ENCODE measurements at regions not wholly inside any gene's neighbourhood (a gene's known extent, or its start where the extent isn't known, plus 50 kb on each side); places are given as distances from the start of the nearest gene placed in this dataset.

GRCh38 chr7:45494885-45495284, 79.3 kb upstream of the ADCY1 start:
- no peak for DNase-seq (ENCODE audit: low spot score)
- TF ChIP-seq CTCF (IDR thresholded peaks at IDR 0.05; ENCODE audit: borderline replicate concordance, control extremely low read depth, extremely low read depth, insufficient read depth, missing control alignments): no peak
- in situ Hi-C loops (cut with MboI; ENCODE audit: low sequenced_read_pairs, unreplicated experiment): no loop called here

GRCh38 chr7:45495618-45496017, 78.5 kb upstream of the ADCY1 start:
- in situ Hi-C loops (cut with MboI; ENCODE audit: low sequenced_read_pairs, unreplicated experiment): no loop called here
- no peak for TF ChIP-seq CTCF (IDR thresholded peaks at IDR 0.05; ENCODE audit: borderline replicate concordance, control extremely low read depth, extremely low read depth, insufficient read depth, missing control alignments)
- no peak for DNase-seq (ENCODE audit: low spot score)

GRCh38 chr7:45500257-45500656, 73.9 kb upstream of the ADCY1 start:
- TF ChIP-seq CTCF (IDR thresholded peaks at IDR 0.05; ENCODE audit: borderline replicate concordance, control extremely low read depth, extremely low read depth, insufficient read depth, missing control alignments): no peak
- in situ Hi-C loops (cut with MboI; ENCODE audit: low sequenced_read_pairs, unreplicated experiment): no loop called here
- no peak for DNase-seq (ENCODE audit: low spot score)

GRCh38 chr7:45501791-45502190, 72.4 kb upstream of the ADCY1 start:
- no peak for DNase-seq (ENCODE audit: low spot score)
- no peak for TF ChIP-seq CTCF (IDR thresholded peaks at IDR 0.05; ENCODE audit: borderline replicate concordance, control extremely low read depth, extremely low read depth, insufficient read depth, missing control alignments)
- in situ Hi-C loops (cut with MboI; ENCODE audit: low sequenced_read_pairs, unreplicated experiment): no loop called here

DNA sequence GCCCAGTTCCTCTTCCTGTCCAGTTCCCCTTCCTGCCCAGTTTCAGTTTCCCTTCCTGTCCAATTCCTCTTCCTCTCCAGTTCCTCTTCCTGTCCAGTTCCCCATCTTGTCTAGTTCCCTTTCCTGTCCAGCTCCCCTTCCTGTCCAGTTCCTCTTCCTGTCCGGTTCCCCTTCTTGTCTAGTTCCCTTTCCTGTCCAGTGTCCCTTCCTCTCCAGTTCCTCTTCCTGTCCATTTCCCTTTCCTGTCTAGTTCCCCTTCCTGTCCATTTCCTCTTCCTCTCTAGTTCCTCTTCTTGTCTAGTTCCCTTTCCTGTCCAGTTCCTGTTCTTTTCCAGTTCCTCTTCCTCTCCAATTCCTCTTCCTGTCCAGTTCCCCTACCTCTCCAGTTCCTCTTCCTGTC, 68.1 kb upstream of the ADCY1 start:
- in situ Hi-C loops (cut with MboI; ENCODE audit: low sequenced_read_pairs, unreplicated experiment): no loop called here
- DNase-seq (ENCODE audit: low spot score): no peak
- no peak for TF ChIP-seq CTCF (IDR thresholded peaks at IDR 0.05; ENCODE audit: borderline replicate concordance, control extremely low read depth, extremely low read depth, insufficient read depth, missing control alignments)

GRCh38 chr7:45509222-45509621, 64.9 kb upstream of the ADCY1 start:
- TF ChIP-seq CTCF (IDR thresholded peaks at IDR 0.05; ENCODE audit: borderline replicate concordance, control extremely low read depth, extremely low read depth, insufficient read depth, missing control alignments): no peak
- no peak for DNase-seq (ENCODE audit: low spot score)

More at GRCh38 chr7:45509222-45509621, 64.9 kb upstream of the ADCY1 start:
- in situ Hi-C loops (cut with MboI; ENCODE audit: low sequenced_read_pairs, unreplicated experiment): no loop called here

All from GM13976 (cell line).